ENCODE measurements at regions not wholly inside any gene's neighbourhood (a gene's known extent, or its start where the extent isn't known, plus 50 kb on each side); places are given as distances from the start of the nearest gene placed in this dataset.

DNA sequence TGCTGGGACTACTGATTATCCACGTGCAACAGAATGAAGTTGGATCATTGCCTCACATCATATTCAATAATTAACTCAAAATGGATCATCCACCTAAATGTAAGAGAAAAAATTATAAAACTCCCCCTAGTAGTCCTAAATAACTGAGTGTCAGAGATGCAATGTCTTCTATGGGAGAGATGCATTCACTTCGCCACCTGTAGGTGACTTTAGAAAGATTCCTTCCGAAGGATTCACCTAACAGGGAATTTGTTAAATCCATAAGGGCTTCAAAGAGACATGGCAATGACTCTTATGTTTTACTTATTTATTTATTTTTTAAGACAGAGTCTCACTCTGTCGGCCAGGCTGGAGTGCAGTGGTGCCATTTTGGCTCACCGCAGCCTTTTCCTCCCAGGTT is 526.0 kb downstream of the MTRR start:
- DNase-seq (ENCODE audit: low spot score) = no peak

DNA sequence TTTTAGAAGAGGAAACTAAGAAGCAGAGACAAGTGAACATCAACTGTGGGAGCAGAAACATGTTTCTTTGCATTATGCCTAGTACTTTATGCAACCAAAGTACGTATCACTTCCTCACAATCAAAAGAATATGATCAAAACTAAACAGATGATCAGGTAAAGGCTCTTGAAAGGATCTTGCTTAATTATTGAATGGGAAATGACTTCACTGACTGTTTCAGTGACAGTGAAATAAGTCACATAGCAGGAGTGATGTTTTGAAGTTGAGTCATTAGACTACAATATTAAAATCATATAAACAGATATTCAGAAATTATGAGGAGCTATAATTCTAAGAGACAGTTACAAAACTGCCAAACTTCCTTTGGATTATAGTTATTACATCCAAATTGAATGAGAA is 527.3 kb downstream of the MTRR start:
- DNase-seq (ENCODE audit: low spot score) = no peak

DNA sequence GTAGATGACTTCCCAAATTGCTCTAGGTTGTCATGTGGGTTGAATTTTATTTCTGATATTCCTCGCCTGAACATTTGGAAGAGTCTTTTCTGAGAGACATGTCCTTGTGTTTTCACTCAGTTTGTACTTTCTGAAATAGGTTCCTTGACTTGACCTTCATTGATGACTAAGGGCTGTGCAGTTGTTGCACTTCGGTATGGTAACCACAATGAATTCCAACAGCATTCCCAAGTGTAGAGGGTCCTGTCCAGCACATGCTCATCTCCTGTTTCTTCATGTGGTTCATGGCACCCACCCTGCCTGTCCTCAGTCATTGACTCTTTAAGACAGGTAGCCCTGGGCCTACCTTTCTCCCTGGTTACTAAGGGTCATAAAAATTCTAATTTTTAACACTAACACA is 527.8 kb downstream of the MTRR start:
- DNase-seq (ENCODE audit: low spot score) = no peak

DNA sequence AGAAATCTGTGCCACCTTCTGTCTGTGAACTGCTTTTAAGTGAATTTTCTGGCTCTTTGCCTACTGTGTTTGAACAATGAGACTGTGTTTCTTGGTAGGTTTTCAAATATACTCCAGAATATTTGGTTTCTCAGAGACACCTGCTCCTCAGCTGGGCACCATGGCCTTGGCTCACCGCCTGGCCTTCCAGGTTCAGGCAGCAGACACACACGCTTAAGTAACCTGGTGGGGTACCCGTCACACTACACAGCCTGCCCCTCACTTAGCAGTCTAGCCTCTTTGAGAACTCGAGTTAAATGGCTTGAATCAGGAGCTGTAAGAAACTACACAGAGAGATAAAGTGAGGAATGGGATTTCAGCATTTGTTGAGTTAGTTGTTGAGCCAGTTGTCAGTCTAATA is 530.5 kb downstream of the MTRR start:
- no peak for DNase-seq (ENCODE audit: low spot score)

DNA sequence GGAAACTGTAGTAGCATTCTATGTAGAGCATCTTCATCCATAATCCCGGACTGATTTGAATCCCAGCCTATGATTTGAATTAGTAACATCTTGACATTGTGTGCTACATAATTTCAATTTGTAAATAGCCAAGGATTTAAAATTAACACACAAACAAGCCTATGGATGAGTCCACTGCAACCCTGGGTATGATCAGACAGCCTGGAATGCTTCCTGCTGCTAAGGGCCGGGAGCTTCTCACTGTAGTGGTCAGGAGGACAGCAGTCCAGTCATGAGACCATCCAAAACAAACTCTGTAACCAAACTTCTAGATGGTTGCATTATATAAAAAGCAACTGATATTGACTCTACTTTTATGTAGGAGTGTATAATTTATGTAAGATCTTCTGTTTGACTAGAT is 539.3 kb downstream of the MTRR start:
- no peak for DNase-seq (ENCODE audit: low spot score)

DNA sequence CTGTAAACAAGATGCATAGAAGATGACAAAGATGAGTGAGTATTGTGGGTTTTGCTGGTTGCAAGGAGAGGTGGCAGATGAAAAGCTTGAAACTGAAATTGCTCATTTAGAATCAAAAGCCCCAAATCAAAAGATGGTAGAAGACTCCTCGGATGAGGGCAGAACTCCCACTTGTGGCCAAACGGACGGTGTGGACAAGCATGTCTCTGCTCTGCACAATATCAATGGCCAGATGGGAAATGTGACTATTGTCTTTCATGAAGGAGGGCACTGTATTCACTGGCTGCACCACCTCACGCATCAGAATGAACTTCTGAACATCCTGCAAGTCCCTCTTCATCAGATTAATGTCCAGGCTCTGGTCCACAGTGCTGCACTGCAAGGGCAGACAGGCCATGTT is 541.7 kb downstream of the MTRR start:
- no peak for DNase-seq (ENCODE audit: low spot score)

DNA sequence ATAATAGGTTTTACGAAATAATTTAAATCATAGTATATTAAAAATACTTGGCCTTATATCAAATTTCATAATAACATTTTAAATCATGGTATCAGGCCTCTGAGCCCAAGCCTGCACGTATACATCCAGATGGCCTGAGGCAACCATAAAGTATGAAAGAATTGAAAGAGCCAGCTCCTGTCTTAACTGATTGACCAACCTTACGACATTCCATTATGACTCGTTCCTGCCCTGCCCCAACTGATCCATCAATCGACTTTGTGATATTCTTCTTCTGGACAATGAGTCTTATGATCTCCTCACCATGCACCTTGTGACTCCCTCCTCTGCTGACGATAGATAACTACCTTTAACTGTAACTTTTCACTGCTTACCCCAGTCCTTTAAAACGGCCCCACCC is 545.0 kb downstream of the MTRR start:
- DNase-seq (ENCODE audit: low spot score) = no peak

DNA sequence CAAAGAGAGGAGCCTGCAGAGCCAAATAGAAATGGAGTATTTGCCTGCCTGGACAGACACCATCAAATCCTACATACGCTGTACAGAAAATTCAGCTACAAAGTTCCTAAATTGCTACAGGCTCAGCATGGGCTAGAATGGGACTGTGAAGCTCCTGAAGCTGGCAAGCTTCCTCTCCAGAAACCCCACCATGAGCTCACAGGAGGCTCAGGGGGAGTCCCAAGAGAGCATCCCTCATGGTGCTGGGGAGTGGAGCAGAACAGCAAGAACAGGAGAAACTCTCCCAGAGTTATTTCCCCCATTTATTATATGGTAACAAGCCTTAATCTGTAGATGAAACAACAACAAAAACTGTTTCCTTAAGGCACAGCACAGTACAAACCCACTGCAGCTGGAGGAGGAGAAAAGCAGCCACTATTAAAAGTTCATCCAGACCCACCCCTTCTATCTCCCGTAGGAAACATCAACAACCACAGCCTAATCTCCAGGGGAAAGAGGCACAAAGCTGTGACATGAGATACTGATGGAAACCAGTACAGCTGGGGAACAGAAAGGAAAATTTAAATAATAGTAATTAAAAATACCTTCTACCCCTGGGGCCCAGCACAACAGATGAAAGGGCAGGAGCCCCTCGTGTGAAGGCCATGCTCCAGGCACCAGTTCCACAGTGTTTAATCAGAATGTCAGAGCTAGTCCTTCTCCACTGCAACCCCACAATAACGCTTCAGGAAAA is 548.5 kb downstream of the MTRR start:
- no peak for DNase-seq (ENCODE audit: low spot score)

DNA sequence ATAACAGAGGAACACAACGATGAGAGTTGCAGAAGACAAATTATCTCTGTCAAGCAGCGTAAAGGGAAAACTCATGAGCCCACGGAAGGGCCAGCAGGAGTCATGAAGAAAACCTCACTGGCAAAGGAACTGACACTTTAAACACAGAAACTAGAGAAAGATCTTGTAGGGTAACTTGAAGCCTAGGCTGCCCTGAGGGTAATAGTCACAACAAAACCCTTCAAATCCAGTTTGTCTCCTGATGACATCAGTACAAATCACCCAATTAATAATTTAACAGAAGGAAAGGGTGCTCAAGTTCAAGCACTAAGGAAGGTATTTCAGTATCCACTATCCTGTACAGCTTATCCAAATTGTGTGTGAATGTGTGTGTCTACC is 549.1 kb downstream of the MTRR start:
- DNase-seq (ENCODE audit: low spot score) = no peak

DNA sequence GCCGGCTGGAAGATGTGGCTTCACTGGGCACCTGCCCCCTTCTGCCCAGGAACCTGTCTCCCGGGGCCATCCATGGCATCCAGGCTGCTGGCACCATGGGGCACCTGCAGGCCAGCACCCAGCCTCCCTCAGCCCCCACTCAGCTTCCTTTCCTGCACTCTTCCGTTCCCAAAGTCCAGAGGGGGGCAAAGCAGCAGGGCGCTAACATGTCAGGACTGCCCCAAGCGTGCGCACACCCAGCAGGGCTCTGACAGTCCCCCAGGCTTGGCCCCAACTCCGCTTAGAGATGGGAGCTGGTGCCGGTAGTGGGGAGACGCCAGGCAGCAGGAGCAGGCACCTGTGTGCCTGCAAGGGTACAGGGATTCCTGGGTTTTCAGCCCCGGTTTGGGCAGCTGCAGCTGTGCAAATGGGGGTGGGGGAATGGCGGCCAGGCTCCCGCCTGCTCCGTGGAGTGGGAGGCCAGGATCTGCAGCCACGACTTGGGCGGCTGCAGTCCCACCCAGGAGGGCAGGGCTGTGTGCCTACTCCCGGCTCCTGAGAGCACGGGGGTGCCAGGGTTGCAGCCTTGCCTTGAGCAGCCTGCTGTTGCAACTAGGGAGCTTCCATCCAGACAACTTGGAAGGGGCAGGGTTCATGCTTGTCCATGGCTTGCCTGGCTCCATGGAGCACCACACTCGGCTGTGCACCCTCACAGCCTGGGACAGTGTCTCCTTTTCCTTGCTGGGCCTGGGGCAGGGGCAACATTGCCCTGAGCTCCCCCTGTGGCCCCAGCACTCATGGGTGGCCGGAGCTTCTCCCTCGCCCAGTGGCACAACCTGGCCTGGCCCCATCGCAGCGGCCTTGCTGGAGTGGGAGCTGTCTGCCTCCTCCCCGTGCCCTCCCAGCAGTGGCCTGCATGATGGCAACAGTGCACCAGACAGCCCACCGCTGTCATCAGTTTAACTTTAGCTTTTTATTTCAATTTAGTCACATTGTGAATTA is 561.1 kb downstream of the MTRR start:
- DNase-seq (ENCODE audit: low spot score) = no peak

DNA sequence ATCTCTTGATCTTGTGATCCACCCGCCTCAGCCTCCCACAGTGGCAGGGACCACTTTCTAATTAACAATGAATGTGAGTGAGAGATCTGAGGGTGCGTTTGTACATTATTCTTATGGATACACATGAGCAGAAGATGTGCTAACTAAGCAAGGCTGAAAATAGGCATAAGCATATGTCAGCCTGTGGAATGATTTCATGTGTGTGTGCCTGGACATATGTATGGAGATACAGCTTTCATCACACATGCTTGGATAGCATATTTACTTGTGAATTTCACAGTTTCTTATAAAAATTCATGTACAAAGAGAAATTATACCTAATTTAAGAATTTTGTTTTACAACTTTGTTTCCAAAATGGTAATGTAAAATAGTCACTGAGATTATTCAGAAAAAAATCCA is 565.6 kb downstream of the MTRR start:
- no peak for DNase-seq (ENCODE audit: low spot score)

DNA sequence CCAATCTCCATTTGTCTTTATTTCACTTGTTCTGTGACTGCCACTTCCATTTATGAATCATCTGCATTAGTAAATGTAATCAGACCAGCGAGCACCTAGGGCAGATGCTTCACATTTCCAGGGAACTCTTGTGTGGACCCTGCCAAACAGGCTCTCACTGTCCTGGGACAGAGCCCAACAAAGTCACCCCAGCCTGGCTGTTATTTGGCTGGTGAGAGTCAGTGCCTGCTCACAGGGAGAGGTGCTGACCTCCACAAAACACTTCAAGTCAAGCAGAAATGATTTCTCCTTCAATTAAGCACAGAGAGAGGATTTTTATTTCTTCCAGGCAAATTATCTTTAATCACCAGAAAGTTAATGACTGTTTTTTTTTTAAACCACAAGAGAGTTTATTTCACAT is 568.0 kb downstream of the MTRR start:
- DNase-seq (ENCODE audit: low spot score) = no peak

DNA sequence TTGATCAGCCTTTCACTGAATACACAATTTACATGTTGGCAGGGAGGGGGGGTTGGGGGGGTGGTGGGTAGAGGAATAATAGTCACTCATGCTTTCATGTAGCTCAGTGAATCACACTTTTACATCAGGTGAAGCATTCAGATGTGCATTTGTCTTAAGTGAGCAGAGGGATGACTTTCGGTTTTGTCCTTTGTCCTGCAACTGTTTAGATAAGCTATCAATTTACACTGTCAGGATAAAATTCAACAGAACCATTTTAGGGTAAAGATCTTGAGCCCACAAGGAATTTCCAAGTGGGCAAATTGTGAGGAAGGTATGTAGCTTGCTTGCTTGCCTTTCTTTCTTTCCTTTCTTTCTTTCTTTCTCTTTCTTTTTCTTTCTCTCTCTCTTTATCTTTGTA is 576.2 kb downstream of the MTRR start:
- no peak for DNase-seq (ENCODE audit: low spot score)

DNA sequence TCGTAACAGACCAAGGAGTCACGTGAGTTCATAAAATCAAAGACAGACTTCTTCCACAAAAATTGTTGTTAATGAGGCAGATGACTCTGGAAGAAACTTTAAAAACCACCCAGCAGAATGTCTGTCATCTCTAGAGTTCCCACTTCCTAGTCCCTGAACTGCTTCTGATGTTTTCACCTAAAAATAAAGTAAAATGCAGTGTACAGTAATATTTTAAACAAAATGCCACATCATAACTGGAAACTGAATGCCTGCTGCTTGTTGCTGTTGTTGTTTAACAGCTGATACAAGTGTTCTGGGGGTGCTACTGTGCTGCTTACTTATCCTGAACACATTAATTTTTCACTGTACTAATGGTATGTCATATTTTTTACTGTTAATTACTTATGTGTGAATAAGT is 577.2 kb downstream of the MTRR start:
- no peak for DNase-seq (ENCODE audit: low spot score)

DNA sequence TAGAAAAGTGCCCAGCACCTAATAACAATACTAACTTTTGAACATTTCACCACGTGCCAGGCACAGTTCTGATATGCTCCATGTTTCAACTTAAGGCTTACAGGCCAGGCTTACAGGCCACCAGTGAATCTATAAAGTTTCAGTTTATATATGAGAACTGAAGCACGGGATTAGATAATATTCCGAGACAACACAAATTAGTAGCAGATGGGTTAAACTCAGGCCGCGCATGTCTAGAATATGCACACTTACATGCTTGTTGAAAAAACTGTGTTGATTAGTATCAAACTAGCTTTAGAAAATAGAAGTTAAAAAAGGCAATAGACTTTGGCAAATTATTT is 587.9 kb downstream of the MTRR start:
- DNase-seq (ENCODE audit: low spot score) = no peak

DNA sequence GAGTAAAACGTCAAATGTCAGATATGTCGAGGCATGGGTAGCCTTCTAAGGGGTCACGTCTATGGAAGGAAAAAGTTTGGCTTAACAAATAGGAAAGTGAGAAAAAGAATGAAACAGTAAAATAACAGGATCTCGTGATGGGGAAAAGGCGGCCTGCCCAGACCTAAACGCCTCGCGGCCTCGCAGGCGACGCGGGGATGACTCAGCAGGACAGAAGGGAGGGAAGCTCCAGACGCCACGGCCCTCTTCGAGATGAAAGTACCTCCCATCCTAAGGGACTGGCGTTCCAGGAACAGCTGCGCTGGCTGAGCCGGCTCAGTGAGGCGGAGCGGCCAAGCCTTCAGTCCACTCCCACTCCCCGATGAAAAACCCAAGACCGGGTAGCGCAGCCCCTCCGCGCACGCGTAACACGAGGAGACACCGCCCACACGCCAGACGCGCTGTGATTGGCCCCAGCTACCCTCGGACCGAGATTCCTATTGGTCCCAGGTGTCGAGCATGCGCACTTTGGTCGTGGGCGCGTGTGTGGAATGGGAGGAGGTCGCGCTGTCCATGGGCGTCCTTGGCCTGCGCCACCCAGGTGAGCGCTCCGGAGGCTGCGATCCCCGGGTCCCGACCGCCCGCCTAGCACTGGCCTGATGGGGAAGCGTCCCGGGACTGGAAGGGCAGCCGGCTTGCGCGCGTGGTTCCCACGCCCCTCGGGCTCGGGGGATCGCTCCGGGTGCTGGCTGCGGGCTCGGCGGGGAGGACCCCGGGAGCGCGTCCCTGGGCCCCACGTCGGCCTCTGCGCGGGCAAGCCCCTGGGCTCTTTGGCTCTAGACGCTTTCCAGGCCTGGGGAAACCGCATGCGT is 588.5 kb downstream of the MTRR start:
- no peak for DNase-seq (ENCODE audit: low spot score)

DNA sequence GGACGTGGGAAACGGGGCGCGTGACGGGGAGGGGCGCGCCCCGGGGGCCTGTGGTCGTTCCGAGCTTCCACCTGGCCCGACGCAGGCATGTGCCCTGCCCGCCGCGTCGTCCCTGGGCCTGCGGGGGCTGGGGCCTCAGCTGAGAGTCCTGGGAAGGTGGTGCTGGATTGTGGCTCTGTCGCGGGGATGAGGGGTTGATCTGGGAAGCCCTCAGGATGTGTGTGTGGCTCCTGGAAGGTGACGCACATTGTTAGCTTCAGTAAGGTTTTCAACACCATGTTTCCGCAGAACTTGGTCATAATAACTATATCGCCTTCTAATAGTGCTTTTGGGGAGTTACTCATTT is 589.1 kb downstream of the MTRR start:
- DNase-seq (ENCODE audit: low spot score) = no peak

DNA sequence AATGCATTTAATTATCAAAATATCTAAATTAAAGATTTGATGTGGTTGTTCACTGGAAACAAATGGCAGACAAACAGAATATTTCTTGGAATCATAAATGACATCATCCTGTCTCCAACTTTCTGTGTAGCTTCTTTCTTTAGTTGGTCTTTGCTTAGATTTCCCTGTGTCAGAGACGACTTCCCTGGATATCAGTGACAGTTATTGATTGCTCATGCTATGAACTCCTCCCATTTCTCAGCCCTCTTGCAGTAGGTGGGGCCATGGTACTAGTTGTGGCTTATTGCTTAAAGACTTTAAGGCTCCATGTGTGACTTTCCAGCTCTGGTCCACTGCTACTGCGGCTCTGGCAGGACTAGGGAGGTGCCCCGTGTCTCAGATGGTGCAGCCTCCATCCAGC is 592.6 kb downstream of the MTRR start:
- DNase-seq (ENCODE audit: low spot score) = no peak

DNA sequence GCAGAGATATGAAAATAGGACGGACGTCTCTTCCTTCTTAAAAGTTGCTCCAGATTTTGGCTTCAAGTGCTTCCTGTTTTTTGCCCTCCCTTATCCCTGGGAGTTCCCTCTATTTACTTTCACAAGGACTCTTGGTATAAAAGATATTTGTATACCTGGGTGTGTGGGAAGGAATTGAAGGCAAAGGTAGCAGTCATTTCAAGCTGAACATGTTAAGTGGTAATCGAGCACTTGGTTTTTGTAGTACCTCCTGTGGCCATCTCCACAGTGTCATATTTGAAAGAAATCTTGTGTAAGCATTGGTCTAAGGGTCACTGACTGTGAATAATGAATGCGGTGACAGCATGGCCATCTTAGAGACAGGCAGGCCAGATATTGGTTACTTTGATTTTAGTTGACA is 593.6 kb downstream of the MTRR start:
- DNase-seq (ENCODE audit: low spot score) = no peak

DNA sequence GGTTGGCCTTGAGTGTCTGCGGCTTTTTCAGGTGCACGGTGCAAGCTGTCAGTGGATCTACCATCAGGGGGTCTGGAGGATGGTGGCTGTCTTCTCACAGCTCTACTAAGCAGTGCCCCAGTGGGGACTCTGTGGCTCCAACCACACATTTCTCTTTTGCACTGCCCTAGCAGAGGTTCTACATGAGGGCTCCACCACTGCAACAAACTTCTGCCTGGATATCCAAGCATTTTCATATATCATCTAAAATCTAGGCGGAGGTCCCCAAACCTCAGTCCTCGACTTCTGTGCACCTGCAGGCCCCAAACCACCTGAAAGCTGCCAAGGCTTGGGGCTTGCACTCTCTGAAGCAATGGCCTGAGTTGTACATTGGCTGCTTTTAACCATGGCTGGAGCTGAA is 601.5 kb downstream of the MTRR start:
- no peak for DNase-seq (ENCODE audit: low spot score)

DNA sequence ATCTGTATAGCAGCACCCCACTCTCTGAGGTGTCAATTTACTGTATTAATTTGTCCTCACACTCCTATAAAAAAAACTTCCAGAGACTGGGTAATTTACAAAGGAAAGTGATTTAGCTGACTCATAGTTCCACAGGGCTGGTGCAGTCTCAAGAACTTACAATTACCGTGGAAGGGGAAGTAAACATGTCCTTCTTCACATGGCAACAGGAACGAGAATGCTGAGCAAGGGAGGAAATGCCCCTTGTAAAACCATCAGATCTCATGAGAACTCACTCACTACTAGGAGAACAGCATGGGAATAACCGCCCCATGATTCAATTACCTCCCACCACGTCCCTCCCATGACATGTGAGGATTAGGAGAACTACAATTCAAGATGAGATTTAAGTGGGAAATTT is 602.6 kb downstream of the MTRR start:
- DNase-seq (ENCODE audit: low spot score) = no peak

DNA sequence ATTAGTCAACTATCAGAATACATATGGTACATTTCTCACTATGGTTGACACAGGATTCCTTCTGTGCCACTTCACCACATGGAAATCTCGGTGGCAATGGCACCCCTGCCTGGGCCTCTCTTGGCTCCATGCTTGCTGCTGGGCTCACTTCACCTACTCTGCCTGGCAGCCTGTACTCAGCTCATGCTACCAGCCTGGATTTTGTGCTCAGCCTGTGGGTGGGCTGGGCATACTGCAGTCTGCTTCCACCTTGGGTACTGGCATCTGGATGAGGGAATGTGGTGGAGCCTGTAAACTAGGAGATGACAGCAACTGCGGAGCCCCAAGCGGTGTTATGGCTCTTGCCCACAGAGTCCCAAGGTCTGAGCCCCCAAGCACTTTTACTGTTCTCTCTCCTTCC is 604.1 kb downstream of the MTRR start:
- no peak for DNase-seq (ENCODE audit: low spot score)
